ENCODE measurements at regions not wholly inside any gene's neighbourhood (a gene's known extent, or its start where the extent isn't known, plus 50 kb on each side); places are given as distances from the start of the nearest gene placed in this dataset.

- TF ChIP-seq CTCF (IDR thresholded peaks at IDR 0.05; ENCODE audit: insufficient read depth, low read length): no peak
- TF ChIP-seq POLR2AphosphoS5 (IDR thresholded peaks at IDR 0.05; ENCODE audit: low read depth): no peak
Measured at GRCh38 chr13:34657716-34658115, 284.4 kb upstream of the NBEA start.

Measured in HL-60 (cell line).